SK-N-SH (cell line): ENCODE measurements at regions not wholly inside any gene's neighbourhood (a gene's known extent, or its start where the extent isn't known, plus 50 kb on each side); places are given as distances from the start of the nearest gene placed in this dataset.

Experiments used
- CHD2 ChIP-seq: fragments of 150-350 bp; IDR thresholded peaks from 2 replicates; pipeline ENCODE4 v1.6.1; 2018; ENCODE audit warnings: low read length; ENCODE audit not compliant: partially characterized antibody
- CTCF ChIP-seq: fragments of 200-600 bp; sonication (generic); IDR thresholded peaks from 2 replicates; pipeline ENCODE4 v1.6.1; 2017; ENCODE audit warnings: antibody characterized with exemption, mild to moderate bottlenecking, moderate library complexity
- EZH2phosphoT487 ChIP-seq: fragments of 200-600 bp; sonication (generic); IDR thresholded peaks from 2 replicates; pipeline ENCODE4 v1.6.1; 2017; ENCODE audit warnings: low read depth, mixed run types, mild to moderate bottlenecking, antibody characterized with exemption, moderate library complexity, borderline replicate concordance
- NFIC ChIP-seq: IDR thresholded peaks from 2 replicates; pipeline ENCODE4 v1.4.0; 2012; ENCODE audit warnings: borderline replicate concordance
- PBX3 ChIP-seq: IDR thresholded peaks from 2 replicates; pipeline ENCODE4; 2012
- REST ChIP-seq: IDR thresholded peaks from 2 replicates; pipeline ENCODE4 v1.6.1; 2012; ENCODE audit warnings: mild to moderate bottlenecking, low read depth, low read length, moderate library complexity
- SIN3A ChIP-seq: IDR thresholded peaks from 2 replicates; pipeline ENCODE4 v1.6.1; 2012; ENCODE audit warnings: low read depth, mild to moderate bottlenecking, low read length, moderate library complexity, borderline replicate concordance
- USF1 ChIP-seq: IDR thresholded peaks from 2 replicates; pipeline ENCODE4 v1.4.0; 2012; ENCODE audit warnings: low read depth, borderline replicate concordance

GRCh38 chr2:7131261-7131660 is 214.0 kb downstream of the RNF144A start:
- TF ChIP-seq REST (no peak), CTCF (no peak), CHD2 (no peak), USF1 (no peak), NFIC (no peak), PBX3 (no peak), EZH2phosphoT487 (no peak), SIN3A (no peak)
